ENCODE measurements at regions not wholly inside any gene's neighbourhood (a gene's known extent, or its start where the extent isn't known, plus 50 kb on each side); places are given as distances from the start of the nearest gene placed in this dataset.

DNA sequence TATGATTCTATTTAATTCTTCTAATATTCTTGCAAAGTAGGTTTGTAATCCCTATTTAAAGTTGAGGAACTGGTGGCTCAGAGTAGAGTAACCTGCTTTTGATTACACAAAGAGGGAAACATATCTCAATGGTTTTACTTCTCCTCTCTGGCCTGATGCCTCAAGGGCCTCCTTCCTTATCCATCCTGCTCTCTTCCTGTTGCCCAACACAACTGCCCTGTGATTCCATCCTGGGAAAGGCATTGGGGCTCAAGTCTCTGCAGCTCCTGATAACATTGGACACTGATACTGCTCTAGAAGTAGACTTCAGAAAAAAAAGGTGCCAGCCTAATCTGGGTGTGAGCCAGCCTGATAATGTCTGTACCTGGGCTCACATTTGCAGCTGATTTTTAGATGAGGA is 75.8 kb downstream of the RDH14 start:
- Histone ChIP-seq H3K9me3 (ENCODE audit: low read length) (no peaks in the 10 kb centered on the region), H3K79me2 (ENCODE audit: insufficient read depth, low read length) (no peaks in the 10 kb centered on the region), H3K27ac (ENCODE audit: low read depth, low read length, poor library complexity, severe bottlenecking) (no peak overlapping the region), H3K4me1 (ENCODE audit: insufficient read depth, low read length, severe bottlenecking) (no peaks in the 10 kb centered on the region), H4K20me1 (ENCODE audit: insufficient read depth, low read length) (no peaks in the 10 kb centered on the region), H3K9ac (ENCODE audit: low read length) (no peak overlapping the region), H3K4me3 (ENCODE audit: low read depth, low read length, poor library complexity, severe bottlenecking) (no peak overlapping the region), H3K9me2 (ENCODE audit: low read depth, low read length) (no peaks in the 10 kb centered on the region), H3F3A (ENCODE audit: insufficient read depth, low read length) (no peaks in the 10 kb centered on the region), H3K27me3 (ENCODE audit: insufficient read depth, low read length) (no peaks in the 10 kb centered on the region), H3K4me2 (ENCODE audit: low read length) (no peak overlapping the region), H2AFZ (ENCODE audit: low read length) (no peak overlapping the region), H3K36me3 (ENCODE audit: insufficient read depth, low read length) (no peaks in the 10 kb centered on the region)
- TF ChIP-seq EZH2 (IDR thresholded peaks at IDR 0.05; ENCODE audit: borderline replicate concordance, low read length) = no peak
- TF ChIP-seq, protein P1, sequence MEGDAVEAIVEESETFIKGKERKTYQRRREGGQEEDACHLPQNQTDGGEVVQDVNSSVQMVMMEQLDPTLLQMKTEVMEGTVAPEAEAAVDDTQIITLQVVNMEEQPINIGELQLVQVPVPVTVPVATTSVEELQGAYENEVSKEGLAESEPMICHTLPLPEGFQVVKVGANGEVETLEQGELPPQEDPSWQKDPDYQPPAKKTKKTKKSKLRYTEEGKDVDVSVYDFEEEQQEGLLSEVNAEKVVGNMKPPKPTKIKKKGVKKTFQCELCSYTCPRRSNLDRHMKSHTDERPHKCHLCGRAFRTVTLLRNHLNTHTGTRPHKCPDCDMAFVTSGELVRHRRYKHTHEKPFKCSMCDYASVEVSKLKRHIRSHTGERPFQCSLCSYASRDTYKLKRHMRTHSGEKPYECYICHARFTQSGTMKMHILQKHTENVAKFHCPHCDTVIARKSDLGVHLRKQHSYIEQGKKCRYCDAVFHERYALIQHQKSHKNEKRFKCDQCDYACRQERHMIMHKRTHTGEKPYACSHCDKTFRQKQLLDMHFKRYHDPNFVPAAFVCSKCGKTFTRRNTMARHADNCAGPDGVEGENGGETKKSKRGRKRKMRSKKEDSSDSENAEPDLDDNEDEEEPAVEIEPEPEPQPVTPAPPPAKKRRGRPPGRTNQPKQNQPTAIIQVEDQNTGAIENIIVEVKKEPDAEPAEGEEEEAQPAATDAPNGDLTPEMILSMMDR (IDR thresholded peaks at IDR 0.05; ENCODE audit: low read length) = no peak

GRCh38 chr2:18483896-18484295 is 76.6 kb downstream of the RDH14 start:
- no peaks in the 10 kb centered on the region for H3F3A ChIP-seq (ENCODE audit: insufficient read depth, low read length)
- H3K79me2 ChIP-seq (ENCODE audit: insufficient read depth, low read length) = no peaks in the 10 kb centered on the region
- H2AFZ ChIP-seq (ENCODE audit: low read length) = no peak overlapping the region
- no peaks in the 10 kb centered on the region for H3K4me1 ChIP-seq (ENCODE audit: insufficient read depth, low read length, severe bottlenecking)
- no peak overlapping the region for H3K9ac ChIP-seq (ENCODE audit: low read length)
- no peaks in the 10 kb centered on the region for H3K27me3 ChIP-seq (ENCODE audit: insufficient read depth, low read length)
- H4K20me1 ChIP-seq (ENCODE audit: insufficient read depth, low read length) = no peaks in the 10 kb centered on the region
- no peaks in the 10 kb centered on the region for H3K9me3 ChIP-seq (ENCODE audit: low read length)
- no peaks in the 10 kb centered on the region for H3K36me3 ChIP-seq (ENCODE audit: insufficient read depth, low read length)
- no peak overlapping the region for H3K4me3 ChIP-seq (ENCODE audit: low read depth, low read length, poor library complexity, severe bottlenecking)
- no peak overlapping the region for H3K27ac ChIP-seq (ENCODE audit: low read depth, low read length, poor library complexity, severe bottlenecking)
- H3K4me2 ChIP-seq (ENCODE audit: low read length) = no peak overlapping the region
- no peaks in the 10 kb centered on the region for H3K9me2 ChIP-seq (ENCODE audit: low read depth, low read length)
- TF ChIP-seq, protein P1 (IDR thresholded peaks at IDR 0.05; ENCODE audit: low read length) = no peak
- TF ChIP-seq EZH2 (IDR thresholded peaks at IDR 0.05; ENCODE audit: borderline replicate concordance, low read length) = no peak

DNA sequence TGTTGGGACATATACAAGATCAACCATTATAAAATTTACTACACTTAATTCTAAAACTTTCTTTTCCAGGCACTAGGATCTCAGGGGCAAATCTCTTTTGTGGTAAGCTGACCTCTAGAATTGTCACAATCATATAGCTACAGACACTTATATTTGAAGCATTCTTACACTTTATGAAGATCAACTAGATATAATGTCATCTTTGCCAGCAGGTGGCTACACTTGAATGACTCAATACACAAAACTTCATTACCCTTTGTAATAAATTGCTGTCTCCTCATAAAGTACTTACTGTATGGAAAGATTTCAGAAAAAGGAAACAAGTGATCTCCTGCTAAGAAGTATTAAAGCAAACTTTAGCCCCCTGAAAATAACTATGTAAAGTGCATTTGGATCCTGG is 77.8 kb downstream of the RDH14 start:
- no peaks in the 10 kb centered on the region for H3F3A ChIP-seq (ENCODE audit: insufficient read depth, low read length)
- no peaks in the 10 kb centered on the region for H3K27me3 ChIP-seq (ENCODE audit: insufficient read depth, low read length)
- TF ChIP-seq EZH2 (IDR thresholded peaks at IDR 0.05; ENCODE audit: borderline replicate concordance, low read length) = no peak
- TF ChIP-seq, protein P1 (IDR thresholded peaks at IDR 0.05; ENCODE audit: low read length) = no peak; the same call in 1 of the 2 replicates

More for the DNA sequence above, 77.8 kb downstream of the RDH14 start:
- H3K4me2 ChIP-seq (ENCODE audit: low read length) = no peak overlapping the region
- no peak overlapping the region for H2AFZ ChIP-seq (ENCODE audit: low read length)
- no peaks in the 10 kb centered on the region for H3K79me2 ChIP-seq (ENCODE audit: insufficient read depth, low read length)
- no peaks in the 10 kb centered on the region for H3K9me3 ChIP-seq (ENCODE audit: low read length)
- no peak overlapping the region for H3K9ac ChIP-seq (ENCODE audit: low read length)
- H4K20me1 ChIP-seq (ENCODE audit: insufficient read depth, low read length) = no peaks in the 10 kb centered on the region
- no peaks in the 10 kb centered on the region for H3K9me2 ChIP-seq (ENCODE audit: low read depth, low read length)
- H3K4me1 ChIP-seq (ENCODE audit: insufficient read depth, low read length, severe bottlenecking) = no peaks in the 10 kb centered on the region
- no peaks in the 10 kb centered on the region for H3K36me3 ChIP-seq (ENCODE audit: insufficient read depth, low read length)
- H3K27ac ChIP-seq (ENCODE audit: low read depth, low read length, poor library complexity, severe bottlenecking) = no peak overlapping the region
- H3K4me3 ChIP-seq (ENCODE audit: low read depth, low read length, poor library complexity, severe bottlenecking) = no peak overlapping the region
